PC-3 (cell line): ENCODE measurements at regions not wholly inside any gene's neighbourhood (a gene's known extent, or its start where the extent isn't known, plus 50 kb on each side); places are given as distances from the start of the nearest gene placed in this dataset.

Experiments
- ATAC-seq: fragments of 200-7000 bp; cut with Tn5 transposase; 2 replicates; pipeline ENCODE4 v1.9.1; 2020; ENCODE audit warnings: mild to moderate bottlenecking, moderate library complexity
- BruUV-seq: library from RNA; stranded (reverse); fragments of 400-500 nt; replicated peaks from 2 replicates; lab custom pipeline; 2021; lab: Mats Ljungman, UMichigan
- CTCF ChIA-PET: fragments of 300-600 bp; sonication (Branson Sonifier 250); formaldehyde crosslinking; loops from one replicate; lab custom pipeline; 2022; ENCODE audit warnings: antibody characterized with exemption; lab: Charles Lee
- POLR2A ChIA-PET: fragments of 300-600 bp; sonication (Branson Sonifier 250); formaldehyde crosslinking; loops from one replicate; lab custom pipeline; 2022; ENCODE audit warnings: antibody characterized with exemption; ENCODE audit not compliant: unreplicated experiment; lab: Charles Lee
- DNase-seq: peaks from one replicate; pipeline ENCODE4 v3.0.0-alpha.2; 2015
- H2AFZ ChIP-seq: fragments of 300-600 bp; sonication (generic); 2 replicates; pipeline ENCODE4 v1.6.0; 2016; ENCODE audit warnings: antibody characterized with exemption, low read length
- H3F3A ChIP-seq: fragments of 300-600 bp; sonication (generic); one replicate; pipeline ENCODE4 v1.6.0; 2017; ENCODE audit warnings: antibody characterized with exemption, low read length, control low read depth, mild to moderate bottlenecking; ENCODE audit not compliant: unreplicated experiment
- H3K27ac ChIP-seq: fragments of 300-600 bp; sonication (generic); 2 replicates; pipeline ENCODE4 v1.5.1; 2016; ENCODE audit warnings: mild to moderate bottlenecking, low read length
- H3K27me3 ChIP-seq: fragments of 300-600 bp; sonication (generic); 2 replicates; pipeline ENCODE4 v1.6.1; 2016; ENCODE audit warnings: low read length, mixed read lengths
- H3K36me3 ChIP-seq: fragments of 300-600 bp; sonication (generic); 2 replicates; pipeline ENCODE4 v1.6.1; 2016; ENCODE audit warnings: low read depth, mixed run types, low read length, mixed read lengths
- H3K4me1 ChIP-seq: fragments of 300-600 bp; sonication (generic); 2 replicates; pipeline ENCODE4 v1.5.1; 2016; ENCODE audit warnings: low read length; ENCODE audit not compliant: insufficient read depth
- H3K4me2 ChIP-seq: fragments of 300-600 bp; sonication (generic); 2 replicates; pipeline ENCODE4 v1.6.0; 2016; ENCODE audit warnings: low read length
- H3K4me3 ChIP-seq: fragments of 300-600 bp; sonication (generic); 2 replicates; pipeline ENCODE4 v1.5.1; 2016; ENCODE audit warnings: mild to moderate bottlenecking, low read length, mixed read lengths
- H3K79me2 ChIP-seq: fragments of 300-600 bp; sonication (generic); 2 replicates; pipeline ENCODE4 v1.6.1; 2017; ENCODE audit warnings: low read length, mixed read lengths
- H3K9ac ChIP-seq: fragments of 300-600 bp; sonication (generic); 2 replicates; pipeline ENCODE4 v1.6.0; 2016; ENCODE audit warnings: mild to moderate bottlenecking, low read length
- H3K9me2 ChIP-seq: fragments of 300-600 bp; sonication (generic); replicated peaks from 2 replicates; pipeline ENCODE4 v1.6.1; 2016; ENCODE audit warnings: mixed run types, low read length, mixed read lengths
- H3K9me3 ChIP-seq: fragments of 300-600 bp; sonication (generic); 2 replicates; pipeline ENCODE4 v1.6.1; 2016; ENCODE audit warnings: low read length, mixed read lengths
- H4K20me1 ChIP-seq: fragments of 300-600 bp; sonication (generic); 2 replicates; pipeline ENCODE4 v1.6.1; 2016; ENCODE audit warnings: low read length, mixed read lengths
- CTCF ChIP-seq: fragments of 300-600 bp; sonication (generic); conservative IDR thresholded peaks from 2 replicates; pipeline ENCODE4 v1.5.1; 2017; ENCODE audit warnings: antibody characterized with exemption, low read depth, mild to moderate bottlenecking, low read length
- EZH2 ChIP-seq: fragments of 300-600 bp; sonication (generic); IDR thresholded peaks from one replicate; pipeline ENCODE4 v1.6.1; 2017; ENCODE audit warnings: antibody characterized with exemption, mild to moderate bottlenecking, low read length; ENCODE audit not compliant: unreplicated experiment
- EZH2phosphoT487 ChIP-seq: fragments of 300-600 bp; sonication (generic); IDR thresholded peaks from 2 replicates; pipeline ENCODE4 v1.6.1; 2018; ENCODE audit warnings: mild to moderate bottlenecking, antibody characterized with exemption, low read length, borderline replicate concordance
- intact Hi-C: fragments of 100-400 bp; cut with micrococcal nuclease; formaldehyde crosslinking; loops from 2 replicates; pipeline ENCODE4 v1.9.0; 2023

GRCh38 chr1:60367532-60367931, 294.0 kb upstream of the C1orf87 start:
- H3K79me2 ChIP-seq: no peaks in the 10 kb centered on the region
- H3F3A ChIP-seq: no peaks in the 10 kb centered on the region
- POLR2A ChIA-PET: no interaction called here
- TF ChIP-seq EZH2: no peak
- TF ChIP-seq EZH2phosphoT487: no peak
- TF ChIP-seq CTCF: no peak
- BruUV-seq: no TSS peak
- no peaks in the 10 kb centered on the region for H4K20me1 ChIP-seq
- H3K27ac ChIP-seq: no peak overlapping the region
- CTCF ChIA-PET: no interaction called here
- H3K9me3 ChIP-seq: no peaks in the 10 kb centered on the region
- H3K9ac ChIP-seq: no peak overlapping the region
- intact Hi-C loops: no loop called here
- DNase-seq (no peak), ATAC-seq (no peak)
- no peaks in the 10 kb centered on the region for H3K4me1 ChIP-seq
- H3K4me2 ChIP-seq: no peak overlapping the region
- no peaks in the 10 kb centered on the region for H3K9me2 ChIP-seq
- peaks cover 61% of the 10 kb centered on the region for H3K27me3 ChIP-seq
- H2AFZ ChIP-seq: no peak overlapping the region
- no peaks in the 10 kb centered on the region for H3K36me3 ChIP-seq
- H3K4me3 ChIP-seq: no peak overlapping the region

- Histone ChIP-seq H3F3A (no peaks in the 10 kb centered on the region), H3K9ac (no peak overlapping the region), H3K27me3 (peaks cover 55% of the 10 kb centered on the region), H3K27ac (no peak overlapping the region), H4K20me1 (no peaks in the 10 kb centered on the region), H3K4me3 (no peak overlapping the region), H3K9me2 (no peaks in the 10 kb centered on the region), H3K36me3 (no peaks in the 10 kb centered on the region), H3K9me3 (no peaks in the 10 kb centered on the region), H2AFZ (no peak overlapping the region), H3K4me2 (no peak overlapping the region), H3K4me1 (no peaks in the 10 kb centered on the region), H3K79me2 (no peaks in the 10 kb centered on the region)
- intact Hi-C loops: no loop called here
- ATAC-seq (no peak), DNase-seq (no peak)
- ChIA-PET CTCF (no interaction called here), POLR2A (no interaction called here)
- no TSS peak for BruUV-seq
- no peak for TF ChIP-seq EZH2
- TF ChIP-seq EZH2phosphoT487: no peak
- no peak for TF ChIP-seq CTCF
Measured at GRCh38 chr1:60359431-60359830, 285.9 kb upstream of the C1orf87 start.

- ChIA-PET CTCF (no interaction called here), POLR2A (interaction anchor here (0.6 kb wide), 1 partner anchor 75 kb away, joined by 7 read pairs; no protein-coding TSS in a partner anchor)
- no peak overlapping the region for H2AFZ ChIP-seq
- TF ChIP-seq CTCF: no peak
- no peak for TF ChIP-seq EZH2
- TF ChIP-seq EZH2phosphoT487: no peak
- ATAC-seq (no peak), DNase-seq (no peak)
- no peak overlapping the region for H3K27ac ChIP-seq
- intact Hi-C loops: no loop called here
- no peak overlapping the region for H3K9ac ChIP-seq
- no peaks in the 10 kb centered on the region for H3K79me2 ChIP-seq
- no peaks in the 10 kb centered on the region for H3K9me2 ChIP-seq
- H4K20me1 ChIP-seq: no peaks in the 10 kb centered on the region
- no peaks in the 10 kb centered on the region for H3K9me3 ChIP-seq
- no peaks in the 10 kb centered on the region for H3F3A ChIP-seq
- no peak overlapping the region for H3K4me3 ChIP-seq
- H3K36me3 ChIP-seq: no peaks in the 10 kb centered on the region
- no peaks in the 10 kb centered on the region for H3K27me3 ChIP-seq
- no TSS peak for BruUV-seq
- H3K4me2 ChIP-seq: no peak overlapping the region
- no peaks in the 10 kb centered on the region for H3K4me1 ChIP-seq
Measured at GRCh38 chr1:60350531-60350930, 277.0 kb upstream of the C1orf87 start.
